Karpas-422 (cell line): ENCODE measurements at regions not wholly inside any gene's neighbourhood (a gene's known extent, or its start where the extent isn't known, plus 50 kb on each side); places are given as distances from the start of the nearest gene placed in this dataset.

Experiments used
- DNase-seq: peaks from one replicate; pipeline ENCODE4 v3.0.0-alpha.2; 2015
- H2AFZ ChIP-seq: fragments of 200-600 bp; sonication (generic); 2 replicates; pipeline ENCODE4 v1.6.1; 2014; ENCODE audit warnings: antibody characterized with exemption, low read length, mixed read lengths
- H3K27ac ChIP-seq: fragments of 200-600 bp; sonication (generic); 2 replicates; pipeline ENCODE4 v1.5.1; 2014; ENCODE audit warnings: mild to moderate bottlenecking, low read length, moderate library complexity
- H3K27me3 ChIP-seq: fragments of 200-600 bp; sonication (generic); 2 replicates; pipeline ENCODE4 v1.6.1; 2014; ENCODE audit warnings: low read length, mixed read lengths
- H3K36me3 ChIP-seq: fragments of 200-600 bp; sonication (generic); 2 replicates; pipeline ENCODE4 v1.6.1; 2014; ENCODE audit warnings: low read length, mixed read lengths; ENCODE audit not compliant: insufficient read depth
- H3K4me1 ChIP-seq: fragments of 200-600 bp; sonication (generic); 2 replicates; pipeline ENCODE4 v1.6.1; 2014; ENCODE audit warnings: mild to moderate bottlenecking, low read length, mixed read lengths
- H3K4me2 ChIP-seq: fragments of 200-600 bp; sonication (generic); 2 replicates; pipeline ENCODE4 v1.6.1; 2014; ENCODE audit warnings: low read length, low read depth, mild to moderate bottlenecking; ENCODE audit not compliant: poor library complexity, severe bottlenecking
- H3K4me3 ChIP-seq: fragments of 200-600 bp; sonication (generic); 2 replicates; pipeline ENCODE4 v1.5.1; 2014; ENCODE audit warnings: mild to moderate bottlenecking, antibody characterized with exemption, low read length, mixed read lengths
- H3K79me2 ChIP-seq: fragments of 200-600 bp; sonication (generic); 2 replicates; pipeline ENCODE4 v1.6.1; 2014; ENCODE audit warnings: mild to moderate bottlenecking, low read length, mixed read lengths
- H3K9ac ChIP-seq: fragments of 200-600 bp; sonication (generic); 2 replicates; pipeline ENCODE4 v1.6.0; 2014; ENCODE audit warnings: low read length
- H3K9me2 ChIP-seq: fragments of 200-600 bp; sonication (generic), shearing (Covaris generic); replicated peaks from 2 replicates; pipeline ENCODE4 v1.6.0; 2014; ENCODE audit warnings: mild to moderate bottlenecking, low read length, moderate library complexity; ENCODE audit not compliant: insufficient read depth
- H3K9me3 ChIP-seq: fragments of 300-700, 200-600 bp; sonication (generic); 2 replicates; pipeline ENCODE4 v1.6.1; 2014; ENCODE audit warnings: low read length, mixed read lengths
- H4K20me1 ChIP-seq: fragments of 200-600 bp; sonication (generic); 2 replicates; pipeline ENCODE4 v1.6.1; 2014; ENCODE audit warnings: mild to moderate bottlenecking, antibody characterized with exemption, low read length, low read depth; ENCODE audit not compliant: insufficient read depth

GRCh38 chr20:22918286-22918983 lies 116.7 kb upstream of the SSTR4 start:
- Histone ChIP-seq H3K27ac (no peak overlapping the region), H4K20me1 (no peaks in the 10 kb centered on the region), H3K9me3 (no peaks in the 10 kb centered on the region), H3K4me3 (no peak overlapping the region), H3K9ac (no peak overlapping the region), H3K9me2 (no peaks in the 10 kb centered on the region), H3K4me2 (no peak overlapping the region), H3K36me3 (no peaks in the 10 kb centered on the region), H3K79me2 (no peaks in the 10 kb centered on the region), H2AFZ (no peak overlapping the region), H3K27me3 (no peaks in the 10 kb centered on the region), H3K4me1 (no peaks in the 10 kb centered on the region)
- DNase-seq = no peak

- H3K4me1 ChIP-seq = no peaks in the 10 kb centered on the region
- H3K36me3 ChIP-seq = no peaks in the 10 kb centered on the region
- H3K9me3 ChIP-seq = no peaks in the 10 kb centered on the region
- H3K4me3 ChIP-seq = no peak overlapping the region
- H3K27me3 ChIP-seq = no peaks in the 10 kb centered on the region
- H3K4me2 ChIP-seq = no peak overlapping the region
- H3K79me2 ChIP-seq = no peaks in the 10 kb centered on the region
- no peak overlapping the region for H2AFZ ChIP-seq
- no peaks in the 10 kb centered on the region for H3K9me2 ChIP-seq
- H4K20me1 ChIP-seq = no peaks in the 10 kb centered on the region
- no peak overlapping the region for H3K27ac ChIP-seq
- DNase-seq = no peak
- no peak overlapping the region for H3K9ac ChIP-seq
These were observed 114.2 kb upstream of the SSTR4 start for GRCh38 chr20:22920898-22921297.

- no peak overlapping the region for H3K4me2 ChIP-seq
- DNase-seq = no peak
- no peaks in the 10 kb centered on the region for H3K9me3 ChIP-seq
- H3K4me3 ChIP-seq = no peak overlapping the region
- no peak overlapping the region for H2AFZ ChIP-seq
- no peaks in the 10 kb centered on the region for H3K27me3 ChIP-seq
- no peaks in the 10 kb centered on the region for H3K79me2 ChIP-seq
- H3K4me1 ChIP-seq = no peaks in the 10 kb centered on the region
- no peak overlapping the region for H3K9ac ChIP-seq
- H4K20me1 ChIP-seq = no peaks in the 10 kb centered on the region
- no peaks in the 10 kb centered on the region for H3K36me3 ChIP-seq
- no peaks in the 10 kb centered on the region for H3K9me2 ChIP-seq
- H3K27ac ChIP-seq = no peak overlapping the region
These were observed 113.3 kb upstream of the SSTR4 start for GRCh38 chr20:22921595-22922421.

GRCh38 chr20:22922987-22923386 lies 112.1 kb upstream of the SSTR4 start:
- no peaks in the 10 kb centered on the region for H3K79me2 ChIP-seq
- no peaks in the 10 kb centered on the region for H4K20me1 ChIP-seq
- no peak overlapping the region for H2AFZ ChIP-seq
- H3K4me1 ChIP-seq = no peaks in the 10 kb centered on the region
- no peak overlapping the region for H3K27ac ChIP-seq
- DNase-seq = no peak
- H3K4me3 ChIP-seq = no peak overlapping the region
- H3K9ac ChIP-seq = no peak overlapping the region
- H3K9me3 ChIP-seq = no peaks in the 10 kb centered on the region
- H3K9me2 ChIP-seq = no peaks in the 10 kb centered on the region
- H3K4me2 ChIP-seq = no peak overlapping the region
- no peaks in the 10 kb centered on the region for H3K36me3 ChIP-seq
- no peaks in the 10 kb centered on the region for H3K27me3 ChIP-seq

GRCh38 chr20:22924046-22924737 lies 110.9 kb upstream of the SSTR4 start:
- Histone ChIP-seq H3K4me1 (no peaks in the 10 kb centered on the region), H3K9me2 (no peaks in the 10 kb centered on the region), H3K4me2 (no peak overlapping the region), H3K36me3 (no peaks in the 10 kb centered on the region), H2AFZ (no peak overlapping the region), H3K9ac (no peak overlapping the region), H3K27ac (no peak overlapping the region), H3K27me3 (no peaks in the 10 kb centered on the region), H3K79me2 (no peaks in the 10 kb centered on the region), H3K9me3 (no peaks in the 10 kb centered on the region), H4K20me1 (no peaks in the 10 kb centered on the region), H3K4me3 (no peak overlapping the region)
- no peak for DNase-seq

GRCh38 chr20:22924949-22925612 lies 110.0 kb upstream of the SSTR4 start:
- H3K9me2 ChIP-seq = no peaks in the 10 kb centered on the region

GRCh38 chr20:22925613-22925983 lies 109.5 kb upstream of the SSTR4 start:
- H3K27ac ChIP-seq = no peak overlapping the region
- H3K4me3 ChIP-seq = no peak overlapping the region
- H3K27me3 ChIP-seq = no peaks in the 10 kb centered on the region
- H2AFZ ChIP-seq = no peak overlapping the region
- H3K9ac ChIP-seq = no peak overlapping the region
- no peaks in the 10 kb centered on the region for H3K36me3 ChIP-seq
- no peaks in the 10 kb centered on the region for H4K20me1 ChIP-seq
- no peaks in the 10 kb centered on the region for H3K4me1 ChIP-seq
- no peaks in the 10 kb centered on the region for H3K79me2 ChIP-seq
- H3K4me2 ChIP-seq = no peak overlapping the region
- no peaks in the 10 kb centered on the region for H3K9me3 ChIP-seq
- no peak for DNase-seq
- H3K9me2 ChIP-seq = no peaks in the 10 kb centered on the region

More at GRCh38 chr20:22924949-22925612, 110.0 kb upstream of the SSTR4 start:
- H3K27me3 ChIP-seq = no peaks in the 10 kb centered on the region
- H4K20me1 ChIP-seq = no peaks in the 10 kb centered on the region
- no peak overlapping the region for H3K4me3 ChIP-seq
- no peak overlapping the region for H3K4me2 ChIP-seq
- no peak overlapping the region for H3K9ac ChIP-seq
- H3K9me3 ChIP-seq = no peaks in the 10 kb centered on the region
- no peak overlapping the region for H2AFZ ChIP-seq
- H3K36me3 ChIP-seq = no peaks in the 10 kb centered on the region
- H3K4me1 ChIP-seq = no peaks in the 10 kb centered on the region
- DNase-seq = no peak
- no peaks in the 10 kb centered on the region for H3K79me2 ChIP-seq
- no peak overlapping the region for H3K27ac ChIP-seq

- H3K4me1 ChIP-seq = no peaks in the 10 kb centered on the region
- H3K9me3 ChIP-seq = no peaks in the 10 kb centered on the region
- H2AFZ ChIP-seq = no peak overlapping the region
- no peak overlapping the region for H3K27ac ChIP-seq
- no peaks in the 10 kb centered on the region; the same call in 1 of the 2 replicates for H3K27me3 ChIP-seq
- no peaks in the 10 kb centered on the region for H4K20me1 ChIP-seq
- no peaks in the 10 kb centered on the region for H3K36me3 ChIP-seq
- H3K79me2 ChIP-seq = no peaks in the 10 kb centered on the region
- no peak overlapping the region for H3K4me3 ChIP-seq
- no peaks in the 10 kb centered on the region for H3K9me2 ChIP-seq
- no peak for DNase-seq
- no peak overlapping the region for H3K9ac ChIP-seq
- no peak overlapping the region for H3K4me2 ChIP-seq
These were observed 107.6 kb upstream of the SSTR4 start for GRCh38 chr20:22927537-22927936.
